Superior temporal gyrus (tissue), 1 donor: ENCODE measurements at regions not wholly inside any gene's neighbourhood (a gene's known extent, or its start where the extent isn't known, plus 50 kb on each side); places are given as distances from the start of the nearest gene placed in this dataset.

ENCODE experiments used
- DNase-seq: peaks from one replicate; pipeline ENCODE4 v3.0.0-alpha.2; 2016; ENCODE audit errors: extremely low spot score

DNA sequence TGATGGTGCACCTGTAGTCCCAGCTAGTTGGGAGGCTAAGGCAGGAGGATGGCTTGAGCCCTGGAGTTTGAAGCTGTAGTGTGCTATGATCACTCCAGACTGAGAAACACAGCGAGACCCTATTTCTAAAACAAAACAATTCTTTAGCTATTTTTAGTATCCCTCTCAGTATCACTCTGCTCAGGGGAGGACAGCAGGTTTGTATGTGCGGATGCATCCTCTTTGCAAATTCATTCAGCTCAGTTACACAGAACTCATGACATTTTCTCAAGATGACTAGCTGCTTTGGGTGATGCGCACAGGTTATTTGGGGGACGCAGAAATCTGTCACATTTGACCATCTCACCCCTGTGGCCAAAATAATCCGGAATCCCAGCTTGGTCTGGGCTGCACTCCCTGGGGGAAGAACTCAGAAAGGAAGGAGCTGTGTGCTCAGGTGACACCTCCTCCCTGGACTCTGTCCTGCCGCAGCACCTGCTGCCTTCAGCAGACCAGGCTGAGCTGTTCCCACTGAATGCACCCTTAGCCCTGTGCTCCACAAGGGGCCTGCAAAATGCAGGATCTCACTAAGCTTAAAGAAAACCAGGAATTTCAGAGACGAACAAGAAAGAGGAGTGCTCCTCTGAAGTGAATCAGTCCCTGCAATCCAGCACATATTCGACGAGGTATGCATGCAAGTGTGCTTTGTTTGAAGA is 89.5 kb upstream of the PGBD5 start:
- DNase-seq: no peak

DNA sequence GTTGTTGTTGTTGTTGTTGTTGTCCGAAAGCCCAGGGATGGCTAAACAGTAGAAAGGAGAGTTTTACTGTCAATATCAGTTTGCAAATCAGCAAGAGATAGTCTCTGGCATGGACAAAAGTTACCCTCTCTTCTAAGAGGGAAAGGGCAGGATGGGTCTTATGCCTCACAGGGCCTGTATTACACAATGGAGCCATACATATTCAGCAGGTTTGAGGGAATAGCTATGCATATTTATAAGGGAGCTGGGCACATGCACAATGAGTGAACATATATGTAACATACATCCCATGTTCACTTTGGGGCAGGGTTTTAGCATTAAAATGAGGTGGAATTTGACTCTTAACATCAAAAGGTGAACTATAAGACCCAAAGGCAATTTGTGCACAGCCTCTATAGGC is 84.4 kb upstream of the PGBD5 start:
- no peak for DNase-seq

DNA sequence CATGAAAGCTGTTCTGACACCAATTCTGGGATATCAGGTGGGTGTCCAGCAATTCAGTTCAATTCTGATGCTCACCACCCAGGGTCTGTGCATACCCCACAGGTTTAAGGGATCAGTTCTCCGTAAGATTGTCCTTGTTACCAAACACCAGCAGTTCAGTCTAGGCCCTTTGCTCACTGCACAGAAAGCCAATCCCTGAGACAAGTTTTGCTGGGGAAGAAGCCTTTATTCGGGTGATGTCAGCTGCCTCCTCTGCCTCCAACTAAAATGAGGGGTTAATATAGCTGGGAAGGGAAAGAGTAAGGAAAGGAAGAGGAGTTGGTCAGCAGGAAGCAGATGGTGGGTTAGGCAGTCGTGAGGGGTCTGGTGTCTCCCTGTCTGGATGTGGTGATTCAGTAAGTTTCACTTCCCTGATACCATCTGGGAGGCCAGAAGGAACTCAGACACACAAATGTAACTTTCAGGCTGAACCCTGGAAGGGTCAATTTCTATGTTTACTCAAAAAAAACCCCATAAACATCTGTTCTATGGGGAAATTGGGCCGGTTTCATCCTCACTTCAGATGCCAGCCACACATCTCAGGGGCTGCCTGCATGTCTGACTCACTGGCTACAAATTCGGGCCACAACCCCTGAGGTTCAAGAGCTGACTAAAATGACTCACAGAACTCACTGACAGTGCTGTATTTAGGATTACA is 83.3 kb upstream of the PGBD5 start:
- no peak for DNase-seq

DNA sequence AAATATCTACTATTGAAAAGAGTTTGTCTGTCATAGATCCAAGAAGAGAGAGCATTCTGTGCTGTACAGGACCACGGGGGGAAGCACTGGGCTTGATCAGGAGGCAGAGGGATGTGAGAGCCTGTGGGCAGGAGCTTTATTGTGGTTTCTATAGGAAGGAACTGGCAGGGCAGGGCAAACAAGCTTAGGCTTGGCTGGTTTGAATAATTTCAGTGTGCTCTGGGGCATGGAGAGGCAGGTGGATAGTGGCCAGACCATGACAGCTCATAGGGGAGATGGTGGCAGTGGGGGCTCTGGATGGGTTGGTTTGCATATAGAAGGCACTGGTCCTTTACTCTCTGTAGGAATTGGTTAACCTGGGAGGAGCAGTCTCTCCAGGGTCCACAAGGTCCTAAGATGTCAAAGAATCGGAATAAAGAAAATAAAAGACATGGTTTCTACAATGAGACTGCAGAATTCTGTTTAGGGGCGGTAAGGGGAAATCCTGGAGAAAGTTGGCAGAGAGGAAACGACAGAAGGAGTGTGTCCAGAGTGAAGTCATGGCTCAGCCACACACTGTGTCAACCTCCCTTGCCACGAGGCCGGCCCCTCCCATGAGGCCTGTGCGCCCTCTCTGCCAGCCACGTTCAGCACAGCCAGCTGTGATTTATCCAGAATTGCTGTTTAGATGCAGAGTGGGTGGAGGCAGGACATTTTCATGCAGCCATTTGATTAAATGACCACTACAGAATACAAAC is 81.7 kb upstream of the PGBD5 start:
- peak; percentile 79 for DNase-seq

DNA sequence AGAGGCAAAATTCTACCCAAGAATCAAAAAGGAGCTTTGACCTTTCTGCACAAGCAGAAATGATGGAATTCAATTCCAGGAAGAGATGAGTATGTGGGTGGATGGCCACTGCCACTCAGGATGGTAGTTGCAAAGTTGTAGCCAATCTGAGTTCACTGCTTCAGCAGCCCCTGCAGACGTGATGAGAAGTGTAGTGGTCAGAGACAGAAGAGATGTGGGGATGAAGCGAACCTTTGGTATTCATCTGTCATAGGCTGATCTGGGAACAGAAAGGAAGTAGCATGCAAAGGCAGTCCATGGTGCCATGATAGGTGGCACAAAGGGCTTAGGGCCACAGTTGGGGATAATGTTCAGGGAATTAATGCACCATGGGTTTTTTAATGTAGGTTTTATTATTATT is 81.1 kb upstream of the PGBD5 start:
- no peak for DNase-seq

DNA sequence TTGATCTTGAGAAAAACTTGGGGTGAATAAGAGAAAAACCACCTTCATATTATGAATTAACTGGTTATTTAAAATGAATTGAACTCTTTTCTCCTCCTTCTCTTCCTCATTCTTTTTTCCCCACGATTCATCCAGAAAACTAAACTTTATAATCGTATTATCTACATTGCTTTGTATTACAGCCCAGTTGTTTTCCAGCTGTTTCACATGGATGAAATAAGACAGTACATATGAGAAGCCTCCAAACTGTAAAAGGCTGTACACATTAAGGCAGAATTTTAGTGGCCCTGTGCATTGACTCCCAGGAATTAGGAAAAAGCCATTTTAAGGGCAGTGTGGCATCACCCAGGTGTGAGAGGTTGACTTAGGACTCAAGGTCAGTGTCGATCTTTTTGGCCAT is 80.3 kb upstream of the PGBD5 start:
- no peak for DNase-seq

DNA sequence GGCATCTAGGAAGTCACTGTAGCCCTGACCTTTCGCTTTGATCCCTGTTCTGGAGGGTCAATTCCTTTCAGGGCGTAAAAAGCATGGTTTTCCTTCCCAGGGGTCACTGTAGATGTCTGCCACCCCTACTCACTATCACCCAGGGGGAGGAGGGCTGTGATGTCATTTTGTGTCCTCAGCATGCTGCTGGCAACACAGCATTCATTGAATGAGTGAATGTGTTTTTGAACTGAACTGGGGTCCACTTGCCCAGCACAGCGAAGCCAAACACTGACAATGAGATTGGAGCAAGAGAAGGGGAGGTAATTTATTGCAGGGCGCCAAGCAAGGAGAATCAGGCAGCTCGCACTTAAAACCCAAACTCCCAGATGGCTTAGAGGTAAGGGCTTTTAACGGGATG is 78.2 kb upstream of the PGBD5 start:
- no peak for DNase-seq

DNA sequence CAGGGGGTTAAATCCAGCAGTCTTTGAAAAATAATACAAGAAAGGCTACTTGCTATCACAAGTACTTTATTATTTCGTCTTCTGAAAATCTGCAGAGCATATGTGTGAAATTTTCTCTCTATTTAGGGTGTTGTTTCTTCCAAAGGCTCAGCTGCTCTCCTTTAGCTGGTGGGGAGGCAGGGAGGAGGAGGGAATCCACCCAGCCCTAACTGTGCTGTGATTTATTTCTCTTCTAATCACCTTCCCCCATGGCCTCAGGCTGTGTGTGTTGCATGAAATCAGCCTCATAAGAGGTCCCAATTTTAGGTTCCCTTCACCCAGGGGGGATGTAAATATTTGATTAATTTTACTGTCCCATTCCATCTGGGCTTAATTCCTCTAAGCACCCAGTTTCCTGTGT is 77.6 kb upstream of the PGBD5 start:
- peak; percentile 25 for DNase-seq

DNA sequence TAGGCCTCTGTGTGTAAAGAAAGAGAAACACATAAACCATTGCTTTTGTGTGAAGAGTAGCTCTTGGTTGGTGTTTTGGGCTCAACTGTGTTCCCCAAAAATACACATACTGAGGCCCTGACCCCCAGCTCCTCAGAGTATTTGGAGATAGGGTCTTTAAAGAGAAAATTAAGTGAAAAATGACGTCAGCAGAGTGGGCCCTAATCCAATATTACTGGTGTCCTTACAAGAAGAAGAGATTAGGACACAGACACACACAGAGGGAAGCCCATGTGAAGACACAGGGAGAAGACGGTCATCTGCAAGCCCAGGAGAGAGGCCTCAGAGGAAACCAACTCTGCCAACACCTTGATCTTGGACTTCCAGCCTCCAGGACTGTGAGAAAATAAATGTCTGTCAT is 76.9 kb upstream of the PGBD5 start:
- no peak for DNase-seq

DNA sequence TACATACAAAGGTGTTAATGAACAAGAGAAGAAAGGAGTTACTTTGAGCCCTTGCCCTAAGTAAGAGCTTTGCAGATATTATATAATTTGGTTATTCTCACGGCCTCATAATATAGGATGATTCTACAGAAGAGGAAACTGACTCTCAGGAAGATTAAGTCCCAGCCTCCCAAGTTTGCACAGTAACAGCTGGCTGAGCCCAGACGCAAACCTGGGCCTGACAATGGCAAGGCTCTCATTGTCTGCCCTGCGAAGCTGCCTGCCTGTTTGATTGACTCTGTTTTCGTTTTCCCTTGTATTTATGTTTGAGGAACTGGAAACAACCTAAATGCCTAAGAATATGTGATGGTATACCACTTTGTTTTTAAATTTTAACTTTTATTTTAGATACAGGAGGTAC is 76.2 kb upstream of the PGBD5 start:
- no peak for DNase-seq

DNA sequence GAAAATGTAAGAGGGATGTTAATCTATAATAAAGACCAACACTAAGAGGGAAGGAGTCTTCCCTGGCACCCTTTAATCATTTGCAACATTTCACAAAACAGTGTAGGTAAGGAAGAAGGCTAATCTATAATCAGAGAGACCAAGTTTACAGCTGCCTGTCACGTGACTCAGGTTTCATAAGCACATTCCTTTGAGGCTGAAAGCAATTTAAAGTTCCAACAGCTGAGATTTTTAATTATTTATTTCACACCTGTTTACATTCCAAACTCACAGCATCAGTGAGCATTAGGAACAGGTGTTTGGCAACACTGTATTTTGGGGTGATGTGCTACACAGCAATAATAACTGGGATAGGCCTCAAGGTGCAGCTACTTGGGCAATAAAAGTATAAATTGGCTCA is 75.7 kb upstream of the PGBD5 start:
- DNase-seq: no peak

DNA sequence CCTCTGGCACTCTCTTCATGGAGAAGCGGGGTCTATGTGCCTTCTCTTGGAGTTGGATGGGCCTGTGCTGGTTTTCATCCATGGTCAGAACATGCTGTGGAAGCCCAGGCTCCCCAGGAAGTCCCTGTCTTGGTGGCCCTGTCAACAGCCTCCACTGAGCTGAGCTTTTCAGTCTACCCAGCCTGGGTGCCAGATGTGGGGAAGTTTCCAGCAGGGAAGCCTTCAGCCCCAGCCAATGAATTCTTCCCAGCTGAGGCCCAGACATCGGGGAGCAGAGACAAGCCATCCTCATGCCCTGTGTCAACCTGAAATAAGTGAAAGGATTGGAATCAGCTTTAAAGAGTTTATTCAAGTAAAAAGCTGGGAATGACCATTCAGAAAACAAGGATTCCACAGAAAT is 75.1 kb upstream of the PGBD5 start:
- no peak for DNase-seq

DNA sequence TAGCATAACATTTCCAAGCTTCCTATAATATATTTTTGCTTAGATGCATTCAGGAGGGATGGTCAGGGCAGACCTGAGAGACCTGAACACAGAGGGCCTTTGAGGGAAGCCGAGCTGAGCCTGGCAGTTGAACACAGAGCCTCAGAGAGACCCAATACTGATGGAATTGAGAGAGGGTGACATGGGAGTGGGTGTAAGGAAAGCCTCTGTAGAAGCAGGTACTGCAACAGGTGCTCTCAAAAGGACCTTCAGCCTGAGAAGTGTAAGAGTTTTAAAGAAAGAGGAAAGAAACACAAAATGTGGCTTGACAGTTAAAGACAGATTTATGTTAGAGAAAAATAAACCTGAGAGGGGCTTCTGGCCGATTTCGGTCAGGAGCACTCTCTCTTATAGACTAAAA is 73.9 kb upstream of the PGBD5 start:
- no peak for DNase-seq

DNA sequence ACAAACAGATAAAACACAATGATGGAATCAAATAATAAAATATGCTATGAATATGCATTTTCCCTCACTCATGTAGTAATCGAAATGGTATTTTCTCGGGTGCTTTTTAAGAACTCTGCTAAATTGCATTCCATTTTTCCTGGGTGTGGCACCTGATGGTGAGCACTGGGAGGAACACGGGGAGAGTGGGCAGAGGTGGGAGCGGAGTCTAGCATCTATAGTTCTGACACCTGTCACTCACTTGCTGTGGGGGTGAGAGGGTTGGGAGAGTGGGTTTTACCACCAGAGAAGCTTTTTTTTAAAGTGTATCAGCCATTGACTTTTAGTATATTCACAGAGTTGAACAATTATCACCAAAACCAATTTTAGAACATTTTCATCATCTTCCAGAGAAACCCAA is 73.4 kb upstream of the PGBD5 start:
- no peak for DNase-seq

DNA sequence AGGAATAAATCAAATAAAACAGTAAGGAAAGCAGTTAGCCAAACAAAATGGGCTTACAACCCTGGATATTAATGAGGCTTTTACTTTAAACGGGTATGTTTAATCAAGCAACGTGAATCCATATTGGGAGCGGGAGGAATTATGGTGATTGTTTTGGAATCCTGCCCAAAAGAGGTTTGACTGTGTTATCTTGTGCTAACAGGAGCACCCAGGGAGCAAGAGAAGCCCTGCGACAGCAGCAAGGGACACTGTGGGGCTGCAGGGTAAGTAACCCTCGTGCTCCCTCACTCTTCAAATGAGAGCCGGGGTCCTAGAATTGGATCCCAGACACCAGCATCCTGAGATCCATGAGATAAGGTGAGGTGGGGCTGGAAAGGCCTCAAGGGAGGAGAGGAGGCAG is 72.6 kb upstream of the PGBD5 start:
- no peak for DNase-seq

DNA sequence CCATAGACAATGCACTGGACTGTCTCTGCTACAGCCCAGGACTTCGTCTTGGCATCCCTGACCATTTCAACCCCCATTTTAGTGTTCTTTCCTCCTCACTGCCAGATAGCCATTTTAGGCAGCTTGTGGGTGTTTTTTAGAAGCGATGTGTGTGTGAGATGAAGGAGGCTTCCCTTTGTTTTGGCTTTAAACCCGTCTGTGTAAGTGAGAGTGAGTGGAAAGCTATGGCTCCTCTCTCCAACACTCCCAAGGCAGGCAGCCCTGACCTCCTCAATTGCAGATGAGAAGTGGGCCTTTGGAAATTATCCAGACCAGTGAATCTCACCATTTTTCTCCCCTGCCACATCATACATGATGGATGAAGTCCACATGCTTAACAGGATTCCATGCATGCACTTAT is 70.3 kb upstream of the PGBD5 start:
- DNase-seq: peak; percentile 42

DNA sequence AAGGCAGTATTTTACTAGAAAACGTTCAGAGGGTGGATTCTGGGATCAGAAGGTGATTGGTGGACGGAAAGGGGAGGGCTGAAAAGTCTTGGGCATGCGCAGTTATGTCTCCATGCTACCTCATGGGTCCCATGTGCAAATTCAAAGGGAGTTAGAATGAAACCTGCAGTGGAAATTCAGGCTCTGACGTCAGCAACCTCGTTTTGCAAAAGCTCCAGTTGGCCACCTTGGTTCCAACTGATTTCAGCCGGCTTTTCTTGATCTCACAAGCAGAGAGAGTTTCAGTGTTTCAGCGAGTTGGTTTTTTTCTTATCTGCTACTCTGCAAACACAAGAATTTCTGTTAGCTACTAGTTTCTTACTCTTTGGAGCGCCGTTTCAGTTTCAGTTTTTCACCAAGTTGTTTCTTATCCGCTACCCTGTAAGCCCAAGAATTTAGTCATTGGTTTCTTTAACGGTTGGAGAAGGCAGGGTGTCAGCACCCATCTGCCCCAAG is 69.8 kb upstream of the PGBD5 start:
- DNase-seq: peak; percentile 49

DNA sequence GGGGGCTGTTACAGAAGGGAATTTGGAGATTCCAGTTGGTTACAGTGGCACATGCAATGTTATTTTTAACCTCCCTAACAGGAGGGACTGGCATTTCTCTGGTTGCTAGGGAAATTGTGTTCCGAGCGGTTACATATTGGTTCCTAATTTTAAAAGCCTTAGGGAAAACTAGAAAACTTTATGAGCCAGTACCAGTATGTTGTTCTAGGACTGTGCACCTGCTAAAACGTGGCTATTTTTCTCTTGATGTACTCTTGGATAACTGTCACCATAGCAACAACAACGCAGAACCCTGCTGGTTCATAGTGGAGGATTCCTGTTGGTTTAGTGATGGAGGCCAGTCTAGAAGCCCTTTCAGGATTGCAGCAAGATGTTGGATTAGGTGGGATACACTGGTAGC is 68.9 kb upstream of the PGBD5 start:
- DNase-seq: peak; percentile 54

DNA sequence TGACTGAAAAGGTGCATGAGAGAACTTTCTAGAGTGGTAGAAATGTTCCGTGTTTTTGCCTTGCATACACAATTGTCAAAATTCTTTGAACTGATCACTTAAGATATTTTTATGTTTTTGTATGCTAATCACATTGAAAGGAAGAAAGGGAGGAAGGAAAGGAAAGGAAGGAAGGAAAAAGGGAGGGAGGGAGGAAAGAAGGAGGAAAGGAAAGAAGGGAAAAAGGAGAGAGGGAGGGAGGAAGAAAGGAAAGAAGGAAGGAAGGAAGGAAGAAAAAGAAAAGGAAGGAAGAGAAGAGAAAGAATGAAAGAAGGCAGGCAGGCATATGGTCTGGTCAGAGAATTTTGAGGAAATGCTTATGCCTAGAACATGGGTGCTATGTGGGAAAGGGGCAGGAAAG is 68.4 kb upstream of the PGBD5 start:
- no peak for DNase-seq

DNA sequence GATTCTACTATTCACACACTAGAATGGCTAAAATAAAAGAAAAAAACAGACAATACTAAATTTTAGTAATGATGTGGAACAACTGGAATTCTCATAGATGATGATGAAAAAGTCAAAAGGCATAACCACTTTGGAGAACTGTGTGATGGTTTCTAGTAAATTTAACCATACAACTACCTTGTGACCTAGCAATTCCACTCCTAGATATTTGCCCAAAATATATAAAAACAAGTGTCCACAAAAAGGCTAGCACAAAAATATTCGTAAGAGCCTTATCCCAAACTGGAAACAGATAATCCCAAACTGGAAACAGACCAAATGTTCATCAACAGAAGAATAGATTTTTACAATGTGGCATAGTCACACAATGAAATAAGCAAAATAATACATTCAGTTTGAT is 67.9 kb upstream of the PGBD5 start:
- DNase-seq: no peak

DNA sequence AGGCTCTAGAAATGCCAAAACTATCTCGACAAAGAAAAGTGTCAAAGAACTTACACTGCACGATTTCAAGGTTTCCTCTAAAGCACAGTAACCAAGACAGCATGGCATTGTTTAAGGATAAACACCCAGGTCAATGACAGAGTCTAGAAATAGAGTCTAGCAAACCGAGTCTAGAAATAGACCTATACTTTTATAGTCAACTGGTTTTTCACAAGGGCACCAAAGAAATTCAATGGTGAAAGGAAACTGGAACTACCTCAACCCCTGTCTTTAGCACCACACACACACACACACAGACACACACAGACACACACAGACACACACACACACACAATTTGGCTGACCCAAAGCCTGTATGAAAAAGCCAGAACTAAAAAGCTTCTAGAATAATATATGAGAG is 67.1 kb upstream of the PGBD5 start:
- DNase-seq: no peak

DNA sequence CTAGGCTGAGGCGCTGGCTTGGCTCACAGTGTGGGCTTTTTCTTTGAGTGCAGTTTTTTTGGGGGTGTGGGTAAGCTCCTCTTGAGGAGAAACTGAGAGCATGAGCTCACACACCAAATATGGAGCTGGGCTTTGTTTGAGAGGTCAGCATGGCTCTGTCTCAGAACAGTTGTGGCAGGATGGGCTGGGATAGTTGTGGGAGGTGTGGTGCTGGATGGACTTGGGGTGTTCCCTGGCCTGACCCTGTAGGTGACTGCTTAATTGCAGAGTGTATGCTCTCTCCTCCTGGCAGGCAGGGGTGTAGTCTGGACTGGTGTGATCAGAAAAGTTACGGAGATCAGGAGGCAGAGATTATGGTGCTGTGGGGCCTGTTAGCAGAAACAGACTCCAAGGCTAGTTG is 64.3 kb upstream of the PGBD5 start:
- DNase-seq: no peak
